Ovary (tissue), 3 donors: ENCODE measurements at regions not wholly inside any gene's neighbourhood (a gene's known extent, or its start where the extent isn't known, plus 50 kb on each side); places are given as distances from the start of the nearest gene placed in this dataset.

Experiments
- POLR2A ChIP-seq: fragments of 450-650 bp; IDR thresholded peaks from one replicate; pipeline ENCODE4 v1.6.1; 2017; ENCODE audit warnings: antibody characterized with exemption, mild to moderate bottlenecking, moderate library complexity
- TF ChIP-seq, protein P1 (sequence below), 3 donors: fragments of 450-650 bp in 2 of 3; fragments of 200-600 bp in 1 of 3; IDR thresholded peaks; one replicate each; pipeline versions ENCODE4 v1.5.1 to v1.8.0; 2016 to 2022; ENCODE audit warnings: antibody characterized with exemption in 3 of 3, mild to moderate bottlenecking in 1 of 3
- donor health status: DM: no; HTN: no; CAD: no.

DNA sequence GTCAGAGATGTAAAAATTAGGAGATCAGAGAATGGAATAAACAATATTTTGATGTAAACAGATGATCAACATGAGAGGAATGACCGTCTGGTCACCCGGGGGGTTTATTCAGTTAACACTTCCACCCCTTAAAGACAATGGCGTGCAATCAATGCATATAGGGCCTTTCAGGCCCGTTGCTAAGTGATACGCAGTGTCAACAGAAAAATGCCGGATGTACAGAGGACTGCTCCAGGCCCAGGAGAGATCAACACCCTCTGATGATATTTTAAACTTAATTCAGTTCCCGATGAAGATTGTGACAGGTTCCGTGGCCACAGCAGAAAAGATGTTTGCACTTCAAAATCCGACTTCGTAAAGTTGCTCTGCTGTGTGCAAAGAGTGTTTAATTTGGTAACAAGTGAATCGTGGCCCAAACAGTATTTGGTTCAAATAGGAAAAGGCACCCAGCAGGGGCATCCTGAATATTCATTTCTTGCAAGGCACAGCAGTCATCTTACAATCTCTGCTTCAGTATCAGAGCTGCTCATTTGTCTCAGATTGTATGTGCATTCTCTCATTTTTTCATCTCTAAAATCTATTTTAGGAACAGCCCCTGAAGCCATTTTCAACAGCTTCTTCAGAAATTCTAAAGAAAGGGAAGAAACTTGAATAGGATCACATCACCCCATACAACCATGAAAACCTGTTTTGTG is 72.6 kb downstream of the FOXB1 start:
- TF ChIP-seq, protein P1, sequence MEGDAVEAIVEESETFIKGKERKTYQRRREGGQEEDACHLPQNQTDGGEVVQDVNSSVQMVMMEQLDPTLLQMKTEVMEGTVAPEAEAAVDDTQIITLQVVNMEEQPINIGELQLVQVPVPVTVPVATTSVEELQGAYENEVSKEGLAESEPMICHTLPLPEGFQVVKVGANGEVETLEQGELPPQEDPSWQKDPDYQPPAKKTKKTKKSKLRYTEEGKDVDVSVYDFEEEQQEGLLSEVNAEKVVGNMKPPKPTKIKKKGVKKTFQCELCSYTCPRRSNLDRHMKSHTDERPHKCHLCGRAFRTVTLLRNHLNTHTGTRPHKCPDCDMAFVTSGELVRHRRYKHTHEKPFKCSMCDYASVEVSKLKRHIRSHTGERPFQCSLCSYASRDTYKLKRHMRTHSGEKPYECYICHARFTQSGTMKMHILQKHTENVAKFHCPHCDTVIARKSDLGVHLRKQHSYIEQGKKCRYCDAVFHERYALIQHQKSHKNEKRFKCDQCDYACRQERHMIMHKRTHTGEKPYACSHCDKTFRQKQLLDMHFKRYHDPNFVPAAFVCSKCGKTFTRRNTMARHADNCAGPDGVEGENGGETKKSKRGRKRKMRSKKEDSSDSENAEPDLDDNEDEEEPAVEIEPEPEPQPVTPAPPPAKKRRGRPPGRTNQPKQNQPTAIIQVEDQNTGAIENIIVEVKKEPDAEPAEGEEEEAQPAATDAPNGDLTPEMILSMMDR (IDR thresholded peaks at IDR 0.05): no peak
- no peak for TF ChIP-seq POLR2A
